LNCAP (cell line): ENCODE measurements at regions not wholly inside any gene's neighbourhood (a gene's known extent, or its start where the extent isn't known, plus 50 kb on each side); places are given as distances from the start of the nearest gene placed in this dataset.

ENCODE experiments used
- CTCF ChIP-seq: fragments of 450-650 bp; IDR thresholded peaks from 2 replicates; pipeline ENCODE4 v1.5.1; 2017; ENCODE audit warnings: mild to moderate bottlenecking

- no peak for TF ChIP-seq CTCF
Observed at GRCh38 chr3:102348904-102349303, 85.9 kb upstream of the ZPLD1 start.

- no peak for TF ChIP-seq CTCF
Observed at GRCh38 chr3:102353148-102353547, 81.7 kb upstream of the ZPLD1 start.

- TF ChIP-seq CTCF: no peak
Observed at GRCh38 chr3:102353805-102354204, 81.0 kb upstream of the ZPLD1 start.

- TF ChIP-seq CTCF: no peak
Observed at GRCh38 chr3:102354818-102355515, 79.8 kb upstream of the ZPLD1 start.

GRCh38 chr3:102356506-102356905 is 78.3 kb upstream of the ZPLD1 start:
- no peak for TF ChIP-seq CTCF

GRCh38 chr3:102360183-102360860 is 74.5 kb upstream of the ZPLD1 start:
- TF ChIP-seq CTCF: no peak

- no peak for TF ChIP-seq CTCF
Observed at GRCh38 chr3:102361101-102361500, 73.7 kb upstream of the ZPLD1 start.
